ENCODE measurements at regions not wholly inside any gene's neighbourhood (a gene's known extent, or its start where the extent isn't known, plus 50 kb on each side); places are given as distances from the start of the nearest gene placed in this dataset.

DNA sequence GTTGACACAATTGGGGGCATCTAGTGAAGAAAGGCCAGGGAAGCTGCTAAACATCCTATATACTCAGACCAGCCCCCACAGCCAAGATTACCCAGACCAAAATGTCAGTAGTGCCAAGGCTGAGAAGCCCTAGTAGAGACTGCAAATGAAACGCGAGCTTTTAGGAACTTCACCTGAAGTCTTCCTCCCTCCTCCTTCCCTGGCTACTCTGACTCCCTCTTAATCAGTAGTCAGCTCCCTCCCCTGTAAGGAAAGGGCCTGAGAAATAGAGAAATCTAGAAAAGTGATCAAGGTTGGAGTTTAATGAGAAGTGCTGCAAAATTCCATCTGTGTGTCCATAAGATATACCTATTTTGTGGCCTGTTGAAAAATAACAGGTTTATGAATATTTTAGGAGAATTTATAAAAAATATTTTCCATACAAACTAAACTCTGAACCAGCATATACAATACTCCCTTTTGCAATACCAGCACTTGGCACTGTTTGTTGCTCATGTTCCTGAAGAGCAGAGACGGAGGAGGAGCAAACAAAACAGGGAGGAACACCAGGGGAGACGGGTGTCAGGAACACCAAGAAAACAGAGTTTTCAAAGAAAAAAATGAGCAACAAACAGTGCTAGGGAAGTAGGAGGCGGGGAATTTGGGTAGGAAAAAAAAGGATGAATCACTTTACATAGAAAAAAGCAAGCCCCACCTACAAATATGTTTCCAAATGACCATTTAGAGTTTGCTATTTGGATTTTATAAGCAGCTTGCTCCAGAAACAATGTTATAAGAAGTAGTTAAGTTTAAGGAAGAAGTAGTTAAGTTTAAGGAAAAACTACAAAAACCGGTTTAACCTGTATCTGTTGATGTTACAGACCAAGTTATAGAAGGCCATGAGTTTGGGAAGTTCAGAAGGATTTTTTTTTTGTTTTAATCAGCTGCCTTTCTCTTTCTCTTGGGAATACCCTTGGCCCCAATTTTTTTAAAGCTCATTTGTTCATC, 282.1 kb upstream of the GRIP1 start:
- in situ Hi-C loops (cut with HindIII; ENCODE audit: extremely low pct_ligation_motif_present, low pct_unique_long_range_greater_than_20kb) (no loop called here), intact Hi-C loops (cut with micrococcal nuclease; ENCODE audit: unreplicated experiment) (loop anchor here (1.0 kb wide), 1 partner anchor 19 kb away; no protein-coding TSS in a partner anchor)
- no TSS peak for BruUV-seq (replicated peaks)
- FAIRE-seq (no peak), DNase-seq (ENCODE audit: low spot score) (no peak), ATAC-seq (no peak)
- no peaks in the 10 kb centered on the region for H3K79me2 ChIP-seq (ENCODE audit: insufficient read depth, low read length)
- no peak overlapping the region for H2AFZ ChIP-seq (ENCODE audit: low read length)
- TF ChIP-seq KDM5A (IDR thresholded peaks at IDR 0.05; ENCODE audit: borderline replicate concordance, low read length): no peak
- no peak for TF ChIP-seq ZNF136 (CRISPR knock-in tag; IDR thresholded peaks at IDR 0.05; ENCODE audit: low read depth)
- no peak for TF ChIP-seq NFIC (IDR thresholded peaks at IDR 0.05; ENCODE audit: low read length)
- TF ChIP-seq PLRG1 (conservative IDR thresholded peaks at IDR 0.05): no peak
- TF ChIP-seq, protein P1, sequence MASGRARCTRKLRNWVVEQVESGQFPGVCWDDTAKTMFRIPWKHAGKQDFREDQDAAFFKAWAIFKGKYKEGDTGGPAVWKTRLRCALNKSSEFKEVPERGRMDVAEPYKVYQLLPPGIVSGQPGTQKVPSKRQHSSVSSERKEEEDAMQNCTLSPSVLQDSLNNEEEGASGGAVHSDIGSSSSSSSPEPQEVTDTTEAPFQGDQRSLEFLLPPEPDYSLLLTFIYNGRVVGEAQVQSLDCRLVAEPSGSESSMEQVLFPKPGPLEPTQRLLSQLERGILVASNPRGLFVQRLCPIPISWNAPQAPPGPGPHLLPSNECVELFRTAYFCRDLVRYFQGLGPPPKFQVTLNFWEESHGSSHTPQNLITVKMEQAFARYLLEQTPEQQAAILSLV (CRISPR knock-in tag; IDR thresholded peaks at IDR 0.05; ENCODE audit: borderline replicate concordance): no peak
- no peak for TF ChIP-seq ZNF850 (CRISPR knock-in tag; conservative IDR thresholded peaks at IDR 0.05)
- no peak for TF ChIP-seq HDAC6 (IDR thresholded peaks at IDR 0.05; ENCODE audit: low read depth, low read length)
- TF ChIP-seq, protein P2, sequence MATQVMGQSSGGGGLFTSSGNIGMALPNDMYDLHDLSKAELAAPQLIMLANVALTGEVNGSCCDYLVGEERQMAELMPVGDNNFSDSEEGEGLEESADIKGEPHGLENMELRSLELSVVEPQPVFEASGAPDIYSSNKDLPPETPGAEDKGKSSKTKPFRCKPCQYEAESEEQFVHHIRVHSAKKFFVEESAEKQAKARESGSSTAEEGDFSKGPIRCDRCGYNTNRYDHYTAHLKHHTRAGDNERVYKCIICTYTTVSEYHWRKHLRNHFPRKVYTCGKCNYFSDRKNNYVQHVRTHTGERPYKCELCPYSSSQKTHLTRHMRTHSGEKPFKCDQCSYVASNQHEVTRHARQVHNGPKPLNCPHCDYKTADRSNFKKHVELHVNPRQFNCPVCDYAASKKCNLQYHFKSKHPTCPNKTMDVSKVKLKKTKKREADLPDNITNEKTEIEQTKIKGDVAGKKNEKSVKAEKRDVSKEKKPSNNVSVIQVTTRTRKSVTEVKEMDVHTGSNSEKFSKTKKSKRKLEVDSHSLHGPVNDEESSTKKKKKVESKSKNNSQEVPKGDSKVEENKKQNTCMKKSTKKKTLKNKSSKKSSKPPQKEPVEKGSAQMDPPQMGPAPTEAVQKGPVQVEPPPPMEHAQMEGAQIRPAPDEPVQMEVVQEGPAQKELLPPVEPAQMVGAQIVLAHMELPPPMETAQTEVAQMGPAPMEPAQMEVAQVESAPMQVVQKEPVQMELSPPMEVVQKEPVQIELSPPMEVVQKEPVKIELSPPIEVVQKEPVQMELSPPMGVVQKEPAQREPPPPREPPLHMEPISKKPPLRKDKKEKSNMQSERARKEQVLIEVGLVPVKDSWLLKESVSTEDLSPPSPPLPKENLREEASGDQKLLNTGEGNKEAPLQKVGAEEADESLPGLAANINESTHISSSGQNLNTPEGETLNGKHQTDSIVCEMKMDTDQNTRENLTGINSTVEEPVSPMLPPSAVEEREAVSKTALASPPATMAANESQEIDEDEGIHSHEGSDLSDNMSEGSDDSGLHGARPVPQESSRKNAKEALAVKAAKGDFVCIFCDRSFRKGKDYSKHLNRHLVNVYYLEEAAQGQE (IDR thresholded peaks at IDR 0.05; ENCODE audit: borderline replicate concordance in 1 of 2, low read depth in 1 of 2, low read length in 2 of 2): no peak
- WGBS (ENCODE audit: low lambda C conversion rate): 1% methylated on average over 6 of the region's 6 CpGs
- no peaks in the 10 kb centered on the region for H3K9me3 ChIP-seq (ENCODE audit: low read length)
- H3K9ac ChIP-seq (ENCODE audit: insufficient read depth, low read depth, low read length): no peak overlapping the region
- H3K27ac ChIP-seq (ENCODE audit: extremely low read length, insufficient read depth, low read length): no peak overlapping the region
- no peaks in the 10 kb centered on the region for H3K36me3 ChIP-seq (replicated peaks in 1 of 2; ENCODE audit: control insufficient read depth in 1 of 2, insufficient read depth in 2 of 2, low read length in 2 of 2)
- no peak overlapping the region for H3K4me2 ChIP-seq (ENCODE audit: low read depth, low read length)
- no peaks in the 10 kb centered on the region for H3K4me1 ChIP-seq (ENCODE audit: insufficient read depth, low read length)
- ChIA-PET CTCF (ENCODE audit: low intra/inter-chr PET ratio, low total read pairs) (no interaction called here), POLR2A (no interaction called here)
- no peaks in the 10 kb centered on the region; a peak in 1 of 5 replicates for H3K27me3 ChIP-seq (ENCODE audit: control insufficient read depth in 1 of 2, insufficient read depth in 2 of 2, low read length in 2 of 2)
- no peaks in the 10 kb centered on the region for H4K20me1 ChIP-seq (ENCODE audit: insufficient read depth, low read length)
- no peak overlapping the region for H3K4me3 ChIP-seq (replicated peaks in 1 of 3; ENCODE audit: insufficient read depth in 1 of 3, low read depth in 2 of 3, low read length in 3 of 3)

Data from HepG2 (cell line).